GM19025 (cell line): ENCODE measurements at regions not wholly inside any gene's neighbourhood (a gene's known extent, or its start where the extent isn't known, plus 50 kb on each side); places are given as distances from the start of the nearest gene placed in this dataset.

Experiments
- ATAC-seq: cut with Tn5 transposase; IDR thresholded peaks from one replicate; pipeline ENCODE4 v1.9.1; 2021; ENCODE audit warnings: mild to moderate bottlenecking, low read depth, moderate library complexity; ENCODE audit not compliant: unreplicated experiment

DNA sequence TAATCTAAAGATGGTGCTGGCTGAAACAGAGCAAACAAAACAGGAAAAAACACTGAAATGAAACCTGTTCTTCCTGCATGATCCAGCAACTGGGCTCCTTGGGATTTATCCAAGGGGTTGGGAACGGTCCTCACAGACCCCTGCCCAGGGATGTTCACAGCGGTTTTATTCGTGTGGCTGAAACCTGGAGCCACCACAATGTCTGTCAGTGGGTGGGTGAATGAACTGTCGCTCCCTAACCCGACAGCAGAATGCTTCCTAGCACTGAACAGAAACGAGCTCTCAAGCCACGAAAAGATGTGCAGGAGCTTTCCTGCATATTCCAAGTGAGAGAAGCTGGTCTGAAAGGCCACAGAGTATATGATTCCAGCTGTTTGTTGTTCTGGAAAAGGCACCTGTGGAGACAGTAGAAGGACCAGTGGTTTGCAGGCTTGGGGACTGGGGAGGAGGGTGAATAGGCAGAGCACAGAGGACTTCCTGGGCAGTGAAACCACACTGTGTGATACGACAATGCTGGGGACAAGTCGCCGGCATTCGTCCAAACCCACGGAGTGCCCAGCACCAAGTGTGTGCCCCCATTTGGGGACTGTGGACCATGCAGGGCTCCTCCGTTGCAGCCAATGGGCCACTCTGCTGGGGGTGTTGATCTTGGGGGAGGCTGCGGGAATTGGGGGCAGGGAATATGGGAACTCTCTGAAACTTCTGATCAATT, 73.9 kb downstream of the TEX29 start:
- no peak for ATAC-seq

DNA sequence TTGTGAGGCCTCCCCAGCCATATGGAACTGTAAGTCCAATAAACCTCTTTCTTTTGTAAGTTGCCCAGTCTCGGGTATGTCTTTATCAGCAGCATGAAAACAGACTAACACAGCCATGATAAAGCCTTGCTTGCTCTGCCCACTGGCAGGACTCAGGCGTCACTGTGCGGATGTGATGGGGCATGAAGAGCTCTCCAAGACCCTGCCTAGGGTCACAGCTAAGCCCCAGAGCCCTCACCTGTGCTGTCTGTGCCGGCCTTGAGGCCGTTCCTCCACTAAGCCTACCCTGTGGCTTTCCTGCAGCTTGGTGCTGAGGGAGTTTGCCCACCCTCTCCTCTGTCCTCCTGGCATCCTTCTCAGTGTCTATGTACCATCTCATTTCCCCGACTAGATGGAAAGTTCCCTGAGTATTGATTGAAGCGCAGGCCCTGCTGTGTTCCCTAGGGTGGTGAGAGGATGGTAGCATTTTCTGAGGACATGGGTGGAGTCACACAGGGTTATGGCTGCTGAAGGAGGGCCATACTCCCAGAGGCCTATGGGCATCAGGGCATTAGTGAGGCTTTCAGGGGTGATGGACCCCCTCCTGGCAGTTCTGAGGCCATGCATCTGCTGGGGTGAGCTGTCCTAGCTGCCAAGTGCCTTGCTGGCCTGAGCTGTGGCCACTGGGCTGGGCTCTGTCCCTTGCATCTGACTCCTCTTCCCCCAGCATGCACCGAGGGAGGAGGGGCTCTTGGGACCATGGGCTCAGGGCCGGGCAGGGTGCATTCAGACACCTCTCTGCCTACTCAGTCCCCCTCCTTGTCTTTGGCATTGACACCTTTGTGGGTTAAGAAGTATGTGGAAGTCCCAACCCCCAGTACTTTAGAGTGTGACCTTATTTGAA, 75.3 kb downstream of the TEX29 start:
- ATAC-seq = no peak

DNA sequence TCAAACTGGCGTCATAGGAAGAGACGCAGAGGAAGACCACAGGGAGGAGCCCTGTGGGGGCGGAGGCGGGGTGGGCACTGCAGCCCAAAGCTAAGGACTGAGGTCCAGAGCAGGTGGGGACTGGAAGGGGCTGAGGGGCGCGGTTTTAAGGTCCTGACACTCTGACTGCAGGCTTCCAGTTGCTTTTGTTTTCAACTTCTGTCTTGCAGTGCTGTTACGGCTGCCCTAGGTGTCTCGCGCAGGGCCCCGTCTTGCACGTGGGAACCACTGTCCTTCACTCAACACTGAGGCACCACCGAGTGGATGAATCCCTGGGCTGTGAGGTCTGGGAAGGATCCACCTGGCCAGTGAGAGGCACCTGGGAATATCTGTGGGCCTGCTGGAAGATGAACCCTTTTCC, 76.0 kb downstream of the TEX29 start:
- ATAC-seq = no peak

DNA sequence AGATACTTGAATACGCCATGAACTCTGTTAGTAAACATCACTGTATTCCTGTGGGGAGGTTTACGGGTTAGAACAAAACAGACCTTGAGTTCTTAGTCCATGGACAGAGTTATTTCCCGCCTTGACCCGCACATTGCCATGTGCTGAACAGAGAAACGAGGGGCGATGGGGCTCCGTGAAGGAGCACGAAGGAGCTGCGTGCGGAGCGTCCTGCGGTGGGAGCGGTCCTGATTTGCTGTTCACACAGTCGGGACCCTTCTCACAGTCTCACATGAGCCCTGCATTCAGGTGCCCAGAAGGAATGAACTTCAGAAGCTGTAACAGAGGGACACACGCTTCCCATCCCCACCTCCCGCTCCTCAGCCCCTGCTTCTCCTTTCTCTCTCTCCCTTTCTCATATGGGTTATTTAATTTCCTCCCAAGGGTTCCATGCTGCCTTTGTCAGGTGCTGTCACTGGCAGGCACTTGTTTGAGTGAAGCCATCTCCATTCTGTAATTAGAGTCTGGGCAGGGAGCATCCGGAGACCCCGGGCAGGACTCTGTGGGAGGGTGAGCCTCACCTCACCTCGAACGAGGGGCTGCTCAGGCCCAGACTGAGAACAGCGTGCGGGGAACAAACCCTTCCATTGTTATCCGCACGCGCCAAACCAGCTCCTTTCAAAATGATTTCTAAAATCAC, 76.9 kb downstream of the TEX29 start:
- ATAC-seq = no peak

DNA sequence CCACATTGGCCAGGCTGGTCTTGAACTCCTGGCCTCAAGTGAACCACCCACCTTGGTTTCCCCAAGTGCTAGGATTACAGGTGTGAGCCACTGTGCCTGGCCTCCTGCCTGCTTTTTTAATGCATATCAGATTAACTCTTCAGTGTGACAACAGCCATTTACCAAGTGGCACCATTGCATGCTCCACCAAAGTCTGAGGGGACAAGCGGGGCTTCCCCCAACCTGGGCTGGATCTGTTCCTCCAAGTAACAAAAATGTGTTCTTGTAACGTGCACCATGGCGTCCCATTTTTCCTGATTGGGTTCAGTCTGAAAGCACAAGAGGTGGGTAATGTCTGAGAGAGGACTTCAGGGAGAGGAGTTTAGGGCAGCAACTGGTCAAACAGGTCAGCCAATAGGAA, 77.8 kb downstream of the TEX29 start:
- ATAC-seq = no peak

DNA sequence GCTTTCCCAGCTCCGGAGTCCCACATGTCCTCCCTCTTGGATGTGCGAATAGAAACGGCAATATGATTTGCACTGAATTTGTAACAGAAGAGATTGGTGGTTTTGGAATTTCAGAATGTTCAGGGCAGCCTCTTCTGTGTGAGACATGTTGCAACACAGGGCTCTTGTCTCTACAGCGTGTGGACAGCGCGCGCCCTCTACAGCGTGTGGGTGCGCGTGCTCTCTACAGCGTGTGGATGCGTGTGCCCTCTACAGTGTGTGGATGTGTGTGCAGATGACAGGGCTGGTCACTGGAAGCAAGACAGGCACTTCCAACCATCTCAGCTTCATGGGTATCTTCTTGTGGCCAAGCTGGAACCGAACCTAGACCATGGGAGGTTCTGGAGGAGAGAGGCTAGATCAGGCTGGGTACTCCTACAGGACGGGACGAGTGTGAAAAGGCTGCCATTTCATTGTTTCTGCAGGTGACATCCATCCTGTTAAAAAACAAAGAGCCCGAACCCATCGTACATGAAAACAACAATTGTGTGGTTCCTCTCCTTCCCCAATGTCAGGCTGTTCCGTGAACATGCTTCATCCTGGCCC, 78.4 kb downstream of the TEX29 start:
- no peak for ATAC-seq

DNA sequence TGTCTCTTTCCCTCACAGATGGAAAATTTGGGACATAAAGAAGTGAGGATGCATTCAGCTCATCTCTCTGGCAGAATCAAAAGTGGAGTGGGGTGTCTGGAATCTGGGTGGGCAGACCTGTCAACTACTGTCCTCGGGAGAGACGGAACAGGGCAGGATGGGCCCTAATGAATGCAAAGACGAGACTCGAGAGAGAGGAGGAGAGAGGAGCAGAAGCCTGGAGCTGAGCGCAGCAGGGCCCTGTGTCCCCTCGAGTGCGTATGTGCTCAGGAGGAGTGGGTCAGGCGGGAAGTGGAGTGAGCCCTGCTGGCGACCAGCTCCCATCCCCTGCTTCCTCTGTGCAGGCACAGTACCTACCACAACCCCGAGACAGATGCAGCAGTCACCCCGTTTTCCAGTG, 78.9 kb downstream of the TEX29 start:
- no peak for ATAC-seq

DNA sequence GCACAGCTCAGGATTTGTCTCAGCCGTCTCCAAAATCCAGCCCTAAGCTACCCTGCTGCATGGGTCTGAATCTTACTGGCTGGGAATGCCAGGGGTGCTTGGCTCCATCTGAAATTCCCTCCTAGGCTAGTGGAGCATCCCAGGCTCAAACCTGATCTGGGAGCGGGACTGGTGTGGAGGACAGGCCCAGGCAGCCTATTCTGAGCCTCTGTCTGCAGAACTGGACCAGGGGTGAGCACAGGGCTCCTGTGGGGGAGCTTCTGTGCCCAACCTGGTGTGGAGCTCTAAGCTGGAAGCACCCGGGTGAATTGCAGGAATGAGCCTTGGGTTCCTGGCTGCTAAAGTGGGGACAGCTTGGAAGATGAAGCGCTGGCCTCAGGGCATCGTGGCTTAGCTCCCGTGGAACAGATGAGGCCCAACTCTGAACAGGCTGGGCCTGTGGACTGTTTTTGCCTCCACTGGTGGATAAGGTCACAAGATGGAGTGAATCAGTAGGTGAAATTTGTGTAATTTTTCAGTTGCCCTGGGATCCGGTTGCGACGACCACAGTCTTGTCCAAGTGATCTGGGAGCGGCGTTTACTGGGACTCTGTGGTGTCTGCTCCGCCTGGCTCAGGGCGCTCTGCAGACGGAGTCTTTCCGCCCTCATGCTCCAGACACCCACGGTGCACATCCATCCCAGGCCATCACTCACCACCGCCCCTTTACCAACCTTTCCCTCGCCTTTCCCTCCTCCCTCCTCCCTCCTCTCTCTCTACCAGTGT, 79.5 kb downstream of the TEX29 start:
- ATAC-seq = no peak

DNA sequence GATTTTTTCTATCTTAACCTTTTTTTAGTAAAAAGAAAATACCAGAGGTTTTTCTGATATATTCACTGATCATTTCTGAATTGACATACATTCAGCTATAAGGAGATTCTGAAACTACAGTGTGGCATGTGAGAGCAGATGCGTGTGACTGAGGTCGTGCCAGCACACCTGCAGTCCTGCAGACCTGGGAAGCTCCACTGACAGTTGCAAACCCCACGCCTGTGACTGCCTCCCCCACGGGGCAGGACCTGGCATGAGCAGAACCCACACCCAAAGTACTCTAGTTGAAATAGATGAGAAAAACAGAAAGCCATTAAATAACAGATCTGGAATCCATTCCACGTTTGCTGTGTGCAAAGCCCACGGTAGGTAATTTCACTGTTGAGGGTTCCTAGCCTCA, 80.7 kb downstream of the TEX29 start:
- no peak for ATAC-seq

DNA sequence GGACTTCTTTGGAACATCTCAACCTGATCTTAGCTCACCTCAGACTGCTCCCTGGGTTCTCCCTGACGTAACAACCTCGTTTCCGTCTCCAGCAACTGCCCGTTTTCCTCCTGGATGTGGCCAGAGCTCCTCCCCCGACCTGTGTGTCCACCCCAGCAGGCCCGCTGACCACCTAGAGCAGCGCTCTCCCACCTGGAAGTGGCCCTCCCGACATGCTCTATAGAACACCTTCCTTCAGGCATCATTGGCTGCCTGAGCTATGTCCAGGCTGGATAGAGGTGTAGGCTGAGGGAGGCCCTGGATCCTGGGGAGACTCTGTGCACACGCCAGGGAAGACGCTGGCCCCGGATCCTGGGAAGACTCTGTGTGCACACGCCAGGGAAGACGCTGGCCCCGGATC, 81.3 kb downstream of the TEX29 start:
- no peak for ATAC-seq

DNA sequence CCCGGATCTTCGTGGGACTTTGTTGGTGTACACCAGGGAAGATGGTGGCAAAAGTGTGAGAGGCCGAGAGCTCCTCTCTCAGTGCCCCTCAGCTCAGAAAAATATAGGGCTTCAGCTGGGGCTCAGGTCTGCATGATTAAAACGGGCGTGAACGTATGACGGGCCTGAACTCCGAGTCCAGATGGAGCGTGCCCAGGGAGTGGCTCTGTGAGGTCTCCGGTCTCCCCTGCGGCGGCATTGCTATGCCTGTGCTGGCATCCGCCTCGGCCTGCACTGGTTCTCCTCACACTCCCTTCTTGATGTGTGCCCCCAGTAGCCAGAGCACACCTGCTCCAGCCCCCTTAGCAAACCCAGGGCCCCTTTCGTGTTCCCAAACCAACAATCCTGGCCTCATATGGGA, 82.0 kb downstream of the TEX29 start:
- no peak for ATAC-seq

DNA sequence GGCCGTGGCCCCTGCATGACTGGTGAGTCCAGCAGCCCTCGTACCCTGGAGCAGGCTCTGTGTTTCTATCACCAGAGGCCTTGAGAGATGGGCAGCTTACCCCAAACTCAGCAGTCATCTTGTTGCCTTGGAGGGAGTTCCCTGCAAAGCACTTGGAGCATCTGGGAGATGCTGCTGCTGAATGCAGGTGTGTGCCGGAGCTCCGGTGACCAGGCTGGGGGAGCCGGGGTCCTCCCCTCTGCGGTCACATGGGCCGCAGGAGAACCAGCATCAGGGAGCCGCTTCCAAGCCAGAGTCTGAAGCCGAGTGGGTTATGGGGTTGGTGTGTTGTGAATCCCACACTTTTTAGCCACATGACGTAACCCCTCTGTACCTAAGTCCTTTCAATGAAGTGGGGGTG, 82.8 kb downstream of the TEX29 start:
- no peak for ATAC-seq

DNA sequence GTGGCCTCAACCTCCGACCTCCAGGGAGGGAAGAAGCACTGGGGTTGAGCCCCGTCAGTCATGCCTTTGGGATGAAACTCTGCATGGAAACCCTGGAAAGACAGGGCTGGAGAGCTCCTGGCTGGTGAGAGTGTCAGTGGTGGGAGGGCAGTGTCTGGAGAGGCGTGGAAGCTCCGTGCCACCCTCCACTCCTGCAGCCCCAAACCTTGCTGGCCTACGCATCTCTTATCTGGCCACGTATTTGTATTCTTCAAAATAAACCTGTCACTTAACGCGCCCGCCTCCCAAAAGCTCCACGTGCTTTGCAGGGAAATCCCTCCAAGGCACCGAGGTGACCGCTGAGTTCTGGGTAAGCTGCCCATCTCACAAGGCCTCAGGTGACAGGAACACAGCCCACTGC, 84.3 kb downstream of the TEX29 start:
- ATAC-seq = no peak

DNA sequence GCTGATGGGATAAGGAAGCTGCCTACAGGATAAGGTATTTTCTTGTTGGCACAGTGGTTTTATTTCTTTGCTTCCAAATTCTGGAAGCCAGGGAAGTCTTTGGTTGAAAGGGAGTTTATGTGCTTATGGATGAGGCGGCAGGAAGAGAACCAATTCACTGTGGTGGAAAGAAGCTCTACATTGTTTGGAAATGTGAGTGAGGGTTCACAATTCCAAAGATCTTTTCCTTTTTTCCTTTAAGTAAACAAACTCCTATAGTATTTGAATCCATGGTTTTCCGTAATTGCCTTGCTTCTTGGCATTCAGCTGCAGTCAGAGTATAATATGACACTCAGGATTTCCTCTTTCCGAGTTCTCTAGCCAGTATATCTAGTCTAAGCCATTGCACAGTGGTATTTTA, 86.2 kb downstream of the TEX29 start:
- no peak for ATAC-seq

DNA sequence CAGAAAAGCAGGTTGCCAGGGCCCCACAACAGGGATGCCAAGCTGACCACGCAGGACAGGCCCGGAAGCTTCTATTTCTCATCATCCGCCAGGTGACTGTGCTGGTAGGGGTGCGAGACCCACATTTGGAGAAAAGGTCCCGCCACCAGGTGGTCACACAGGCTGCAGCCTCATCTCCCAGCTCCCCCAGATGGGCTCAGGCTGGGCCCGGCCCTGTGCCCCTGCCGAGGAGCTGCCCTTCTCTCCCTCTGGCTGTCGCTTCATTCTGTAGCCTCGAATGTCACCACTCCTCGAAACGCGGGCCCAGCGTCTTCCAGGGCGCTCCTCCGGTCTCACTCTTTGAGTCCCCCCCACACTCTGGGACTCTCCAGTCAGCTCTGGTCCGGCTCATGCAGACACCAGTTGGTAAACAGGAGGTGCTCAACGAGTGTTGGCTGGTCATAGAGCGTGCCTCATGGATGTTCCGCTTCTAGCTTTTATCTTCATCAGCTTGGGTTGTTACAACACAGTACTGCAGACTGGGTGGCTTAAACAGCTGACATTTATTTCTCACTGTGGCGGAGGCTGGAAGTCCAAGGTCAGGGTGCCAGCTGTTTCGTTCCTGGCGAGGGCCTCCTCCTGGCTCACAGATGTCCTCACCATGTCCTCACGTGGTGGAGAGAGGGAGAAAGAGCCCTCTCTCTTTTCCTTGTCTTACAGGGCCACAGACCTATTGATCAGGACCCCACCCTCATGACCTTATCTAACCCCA, 87.1 kb downstream of the TEX29 start:
- ATAC-seq = no peak

DNA sequence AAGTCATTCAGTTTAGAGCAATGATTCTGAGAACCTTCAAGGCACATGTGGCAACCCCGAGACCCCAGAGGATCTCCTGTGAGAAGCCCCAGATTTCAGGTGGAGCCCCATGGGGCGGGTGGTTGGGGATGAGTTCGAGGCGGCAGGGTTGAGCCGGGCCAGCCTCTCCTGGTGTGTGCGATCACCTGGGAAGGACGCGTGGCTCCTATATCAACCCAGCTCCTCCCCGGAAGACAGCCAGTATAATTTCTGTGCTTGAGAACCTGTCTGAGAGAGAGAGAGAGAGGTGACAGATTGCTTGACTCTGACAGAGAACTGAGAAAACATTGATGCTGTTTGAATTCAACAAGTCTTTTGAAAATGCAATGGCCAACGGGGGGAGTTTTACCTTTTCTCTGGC, 89.0 kb downstream of the TEX29 start:
- ATAC-seq = no peak

DNA sequence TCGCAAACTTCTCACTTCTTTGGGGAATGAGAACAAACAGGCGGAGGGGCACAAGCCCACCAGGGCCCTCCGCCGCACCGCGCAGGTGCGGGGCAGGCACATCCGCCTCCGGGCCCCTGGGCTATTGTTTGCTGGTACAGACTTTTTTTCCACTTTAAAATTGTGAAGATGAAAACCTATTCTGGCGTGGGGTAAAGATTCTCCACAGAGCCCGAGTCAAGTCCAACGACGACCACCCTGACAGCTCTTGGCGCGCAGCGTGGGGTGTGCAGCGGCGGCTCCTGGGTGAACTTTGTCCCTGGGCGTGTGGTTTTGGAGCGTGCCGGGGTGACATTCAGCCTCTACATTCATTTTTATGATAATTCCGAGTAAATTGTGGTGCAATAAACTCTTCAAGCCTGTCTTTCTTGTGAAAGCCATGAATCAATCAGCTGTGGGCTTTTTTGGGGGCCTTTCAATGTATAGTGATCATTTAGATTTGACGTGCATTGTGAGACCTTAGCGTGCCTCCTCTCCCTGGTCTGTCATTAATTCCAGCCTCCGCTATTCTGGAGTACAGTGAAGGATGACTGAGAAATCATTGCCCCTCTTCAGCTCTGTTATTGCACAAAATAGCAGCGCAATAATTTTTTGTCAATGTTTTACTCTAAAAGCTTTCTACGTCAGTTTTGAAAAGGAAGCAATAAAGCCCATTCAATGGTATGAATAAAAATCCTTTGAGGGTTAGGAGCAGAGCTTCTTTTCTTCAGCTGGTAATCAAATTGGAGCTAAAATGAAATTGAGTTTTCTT, 90.0 kb downstream of the TEX29 start:
- ATAC-seq = no peak

DNA sequence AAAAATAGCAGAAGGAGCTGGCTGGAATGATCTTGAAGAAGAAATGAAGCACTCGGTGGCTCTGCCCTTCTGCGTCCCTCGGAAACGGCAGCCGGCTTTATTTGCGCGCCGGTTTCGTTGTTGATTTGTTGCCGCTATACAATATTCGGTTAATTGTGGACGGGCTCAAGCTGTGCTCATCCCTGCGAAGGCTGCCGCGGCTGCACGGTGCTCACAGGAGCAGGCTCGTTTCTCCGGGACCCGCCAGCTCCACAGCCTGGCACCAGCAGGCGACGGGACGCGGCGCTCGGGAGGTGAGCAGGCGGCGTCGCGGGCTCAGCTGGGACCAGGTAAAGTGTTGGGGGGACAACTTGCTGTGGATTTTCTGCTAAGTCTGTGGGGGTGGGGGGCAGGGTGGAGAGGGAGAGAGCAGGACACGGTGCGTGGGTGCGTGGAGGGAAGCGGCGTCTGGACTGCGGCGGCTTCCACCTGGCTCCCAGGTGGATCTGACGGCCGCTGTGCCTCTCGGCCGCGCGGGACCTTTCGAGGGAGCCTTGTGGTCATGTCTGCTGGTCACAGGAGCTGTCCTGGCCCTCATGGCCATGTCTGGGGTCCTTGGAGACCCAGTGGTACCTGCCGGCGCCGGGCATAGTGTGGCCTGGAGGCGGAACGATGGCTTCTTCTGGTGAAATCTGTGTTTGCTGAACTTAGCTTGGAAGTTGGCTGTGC, 90.9 kb downstream of the TEX29 start:
- no peak for ATAC-seq
